ENCODE measurements at regions not wholly inside any gene's neighbourhood (a gene's known extent, or its start where the extent isn't known, plus 50 kb on each side); places are given as distances from the start of the nearest gene placed in this dataset.

- no peak for TF ChIP-seq POLR2A (IDR thresholded peaks at IDR 0.05; ENCODE audit: low read length)
- no peak for TF ChIP-seq GATA1 (IDR thresholded peaks at IDR 0.05; ENCODE audit: low read depth, low read length)
Observed at GRCh38 chr18:53603276-53603675, 621.2 kb downstream of the MBD2 start.
